Tibial nerve (tissue), 4 donors: ENCODE measurements at regions not wholly inside any gene's neighbourhood (a gene's known extent, or its start where the extent isn't known, plus 50 kb on each side); places are given as distances from the start of the nearest gene placed in this dataset.

ENCODE experiments used
- DNase-seq, 2 donors: peaks; one replicate each; pipeline ENCODE4 v3.0.0-alpha.2; 2019; ENCODE audit warnings: low spot score in 2 of 2
- H3K27ac ChIP-seq, 4 donors: fragments of 200-600 bp; sonication (generic) in 3 of 4; one replicate each; pipeline ENCODE4 v1.5.1; 2017 to 2019; ENCODE audit warnings: mild to moderate bottlenecking in 1 of 4
- H3K27me3 ChIP-seq, 2 donors: fragments of 200-600 bp; sonication (generic) in 1 of 2; one replicate each; pipeline versions ENCODE4 v1.5.1 to v1.6.0; 2017 to 2019
- H3K36me3 ChIP-seq, 3 donors: fragments of 200-600 bp; sonication (generic); one replicate each; pipeline ENCODE4 v1.5.1; 2018 to 2019
- H3K4me1 ChIP-seq, 4 donors: fragments of 200-600 bp; sonication (generic) in 3 of 4; one replicate each; pipeline ENCODE4 v1.5.1; 2017 to 2019
- H3K4me3 ChIP-seq, 4 donors: fragments of 200-600 bp; sonication (generic) in 3 of 4; one replicate each; pipeline ENCODE4 v1.5.1; 2017 to 2019; ENCODE audit warnings: mild to moderate bottlenecking in 1 of 4, moderate library complexity in 1 of 4
- H3K9me3 ChIP-seq, 4 donors: fragments of 200-600 bp; sonication (generic) in 3 of 4; one replicate each; pipeline ENCODE4 v1.5.1; 2017 to 2019
- EP300 ChIP-seq, 2 donors: sonication (generic); formaldehyde crosslinking; IDR thresholded peaks; one replicate each; pipeline ENCODE4 v1.6.1; 2017; ENCODE audit warnings: antibody characterized with exemption in 2 of 2, mild to moderate bottlenecking in 1 of 2
- POLR2A ChIP-seq, 2 donors: fragments of 450-650 bp; IDR thresholded peaks; one replicate each; pipeline ENCODE4 v1.6.1; 2017; ENCODE audit warnings: antibody characterized with exemption in 2 of 2, mild to moderate bottlenecking in 2 of 2, moderate library complexity in 2 of 2
- WGBS, 2 donors: methylation state at CpG; one replicate each; pipeline ENCODE4 v1.1.5; 2018; 5-methylcytosine and 5-hydroxymethylcytosine counted together
- TF ChIP-seq, protein P1 (sequence below), 5 experiments: fragments of 200-600 bp in 3 of 5; fragments of 450-650 bp in 2 of 5; sonication (generic) in 3 of 5; IDR thresholded peaks; one replicate each; pipeline ENCODE4 v1.5.1; 2016 to 2019; ENCODE audit warnings: antibody characterized with exemption in 5 of 5, mild to moderate bottlenecking in 3 of 5, moderate library complexity in 2 of 5

DNA sequence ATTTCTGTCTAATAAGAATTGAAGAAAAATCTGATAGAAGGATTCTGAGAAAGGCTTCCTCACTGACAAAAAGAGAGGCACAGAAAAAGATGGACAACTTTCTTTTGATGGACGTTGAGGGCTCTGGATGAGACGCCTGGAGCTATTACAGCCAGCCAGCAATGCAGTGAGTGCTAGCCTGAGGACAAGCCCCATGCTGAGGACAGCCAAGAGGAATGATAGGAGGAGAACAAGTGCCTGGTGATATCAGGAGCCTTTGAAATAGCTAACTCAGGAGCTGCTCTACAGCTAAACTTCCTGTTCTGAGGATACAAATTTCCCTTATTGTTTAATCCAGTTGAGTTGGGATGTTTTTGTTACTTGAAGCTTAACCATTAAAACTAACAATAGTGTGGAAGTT, 212.3 kb downstream of the COG6 start:
- H3K9me3 ChIP-seq = peaks cover 0 to 5% (median 0%) of the 10 kb centered on the region in 4 donors
- no peaks in the 10 kb centered on the region for H3K4me1 ChIP-seq
- no peak overlapping the region for H3K27ac ChIP-seq
- H3K27me3 ChIP-seq = no peaks in the 10 kb centered on the region
- TF ChIP-seq EP300 (IDR thresholded peaks at IDR 0.05) = no peak
- TF ChIP-seq POLR2A (IDR thresholded peaks at IDR 0.05) = no peak
- TF ChIP-seq, protein P1, sequence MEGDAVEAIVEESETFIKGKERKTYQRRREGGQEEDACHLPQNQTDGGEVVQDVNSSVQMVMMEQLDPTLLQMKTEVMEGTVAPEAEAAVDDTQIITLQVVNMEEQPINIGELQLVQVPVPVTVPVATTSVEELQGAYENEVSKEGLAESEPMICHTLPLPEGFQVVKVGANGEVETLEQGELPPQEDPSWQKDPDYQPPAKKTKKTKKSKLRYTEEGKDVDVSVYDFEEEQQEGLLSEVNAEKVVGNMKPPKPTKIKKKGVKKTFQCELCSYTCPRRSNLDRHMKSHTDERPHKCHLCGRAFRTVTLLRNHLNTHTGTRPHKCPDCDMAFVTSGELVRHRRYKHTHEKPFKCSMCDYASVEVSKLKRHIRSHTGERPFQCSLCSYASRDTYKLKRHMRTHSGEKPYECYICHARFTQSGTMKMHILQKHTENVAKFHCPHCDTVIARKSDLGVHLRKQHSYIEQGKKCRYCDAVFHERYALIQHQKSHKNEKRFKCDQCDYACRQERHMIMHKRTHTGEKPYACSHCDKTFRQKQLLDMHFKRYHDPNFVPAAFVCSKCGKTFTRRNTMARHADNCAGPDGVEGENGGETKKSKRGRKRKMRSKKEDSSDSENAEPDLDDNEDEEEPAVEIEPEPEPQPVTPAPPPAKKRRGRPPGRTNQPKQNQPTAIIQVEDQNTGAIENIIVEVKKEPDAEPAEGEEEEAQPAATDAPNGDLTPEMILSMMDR (IDR thresholded peaks at IDR 0.05) = no peak
- 65 to 81% methylated on average over 2 of the region's 2 CpGs for WGBS, 2 donors
- DNase-seq = no peak
- no peaks in the 10 kb centered on the region for H3K36me3 ChIP-seq
- no peak overlapping the region for H3K4me3 ChIP-seq

DNA sequence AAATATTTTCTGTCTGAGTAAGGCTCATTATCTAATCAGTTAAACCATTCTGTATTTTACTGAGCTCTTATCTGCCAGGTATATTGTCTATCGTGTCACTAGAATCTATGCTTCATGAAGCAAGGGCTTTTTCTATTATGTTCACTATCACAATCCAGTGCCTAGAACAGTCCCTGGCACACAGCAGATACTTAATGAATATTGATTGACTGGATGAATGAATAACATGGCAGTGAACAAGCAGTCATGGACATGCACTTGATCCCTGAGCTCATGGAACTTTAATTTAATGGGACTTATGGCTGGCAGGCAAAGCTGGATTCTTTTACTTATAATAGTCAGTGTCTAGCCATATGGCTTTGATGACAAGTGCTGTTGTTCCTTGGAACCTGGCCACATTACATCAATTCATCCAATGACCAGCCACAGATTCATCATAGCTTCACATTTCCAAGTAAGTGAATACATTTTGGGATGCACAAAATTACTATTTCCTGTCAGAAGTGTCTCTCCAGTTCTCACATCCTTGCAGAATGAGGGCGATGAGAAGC, 214.8 kb downstream of the COG6 start:
- no peak overlapping the region for H3K27ac ChIP-seq
- TF ChIP-seq EP300 (IDR thresholded peaks at IDR 0.05) (no peak), POLR2A (IDR thresholded peaks at IDR 0.05) (no peak)
- TF ChIP-seq, protein P1 (IDR thresholded peaks at IDR 0.05) = no peak
- 95 to 100% methylated on average over 2 of the region's 2 CpGs for WGBS, 2 donors
- H3K4me3 ChIP-seq = no peak overlapping the region
- H3K27me3 ChIP-seq = no peaks in the 10 kb centered on the region
- H3K4me1 ChIP-seq = peaks cover 0 to 7% (median 2%) of the 10 kb centered on the region in 4 donors
- no peak for DNase-seq
- no peaks in the 10 kb centered on the region for H3K36me3 ChIP-seq
- peaks cover 0 to 5% (median 0%) of the 10 kb centered on the region in 4 donors for H3K9me3 ChIP-seq

DNA sequence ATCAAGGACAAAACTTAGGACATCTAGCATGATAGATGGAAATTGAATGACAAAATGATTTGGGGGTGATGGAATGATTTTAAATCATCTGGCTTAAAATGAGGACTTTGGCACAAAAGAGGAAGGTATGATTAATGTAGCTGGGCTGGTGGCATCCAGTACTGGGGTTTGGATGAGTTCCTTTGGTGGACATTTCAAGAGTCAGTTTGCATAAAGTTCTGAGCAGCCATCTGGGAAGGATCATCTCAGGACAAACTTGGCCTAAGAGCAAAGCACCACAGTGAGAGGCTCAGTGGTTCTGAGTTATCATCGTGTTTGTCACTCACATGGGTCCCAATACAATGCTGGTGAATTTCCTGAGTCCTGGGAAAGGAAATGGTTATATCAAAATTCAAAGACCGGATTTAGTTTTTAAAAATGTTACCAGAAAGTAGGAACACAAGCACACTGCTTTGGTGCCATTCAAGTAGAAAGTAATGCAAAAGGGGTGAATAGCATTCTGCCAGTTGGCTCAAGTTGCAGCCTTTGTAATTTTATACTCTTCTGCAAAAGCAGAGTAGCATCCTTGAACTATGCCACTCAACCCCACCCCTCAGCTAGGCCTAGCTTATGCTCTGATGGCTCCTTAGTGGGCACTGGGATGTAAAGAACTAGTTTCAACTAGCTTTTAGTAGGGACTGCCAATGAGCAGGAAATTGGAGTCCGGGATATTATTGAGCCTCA, 219.0 kb downstream of the COG6 start:
- H3K4me3 ChIP-seq = no peak overlapping the region
- TF ChIP-seq, protein P1 (IDR thresholded peaks at IDR 0.05) = no peak
- no peak for TF ChIP-seq EP300 (IDR thresholded peaks at IDR 0.05)
- no peak for TF ChIP-seq POLR2A (IDR thresholded peaks at IDR 0.05)
- peak overlapping the region in 1 of 4 donors; percentile 72 for H3K27ac ChIP-seq
- H3K4me1 ChIP-seq = peaks cover 0 to 23% (median 6%) of the 10 kb centered on the region in 4 donors
- no peaks in the 10 kb centered on the region for H3K27me3 ChIP-seq
- peaks cover 0 to 5% (median 0%) of the 10 kb centered on the region in 4 donors for H3K9me3 ChIP-seq
- H3K36me3 ChIP-seq = no peaks in the 10 kb centered on the region
- no peak for DNase-seq
- 73 to 80% methylated on average over 3 of the region's 3 CpGs for WGBS, 2 donors

DNA sequence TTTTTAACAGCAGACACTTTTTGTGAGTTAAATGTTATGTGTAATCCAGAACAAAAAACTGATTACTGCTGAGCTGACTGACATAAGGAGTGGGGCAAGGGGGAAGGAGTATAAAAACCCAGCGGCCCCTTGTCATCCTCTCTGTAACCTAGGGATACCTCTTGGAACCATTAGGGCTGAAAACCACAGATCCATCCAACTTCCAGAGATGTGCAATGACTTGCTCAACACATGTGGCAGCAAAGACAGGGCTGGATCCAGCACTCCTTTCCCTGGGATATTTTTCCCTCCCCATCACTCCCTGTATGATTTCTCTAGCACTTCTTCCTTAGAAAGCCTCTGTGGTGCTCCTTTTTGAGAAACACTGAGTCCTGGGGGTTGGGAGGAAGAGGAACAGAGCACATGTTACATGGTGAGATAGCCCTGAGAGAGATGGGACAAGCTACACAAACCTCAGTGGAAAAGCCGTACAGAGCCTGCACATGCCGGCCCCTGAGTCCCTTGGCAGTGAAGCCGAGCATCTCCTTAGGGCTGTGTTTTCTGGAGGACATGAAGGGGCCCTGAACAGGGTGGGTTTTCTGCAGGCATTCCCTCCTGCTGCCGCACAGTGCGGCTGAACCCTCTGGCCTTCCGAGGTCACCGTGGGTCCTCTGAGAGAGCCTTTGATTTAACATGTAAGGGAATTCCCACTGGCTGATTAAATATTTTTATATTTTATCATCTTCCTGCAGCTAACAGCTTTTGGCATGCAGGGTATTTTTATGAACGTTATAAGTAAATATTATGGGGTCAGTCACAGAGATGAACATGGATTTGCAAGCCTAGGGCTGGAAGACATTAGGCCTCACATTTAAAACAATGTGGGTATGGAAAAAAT, 219.9 kb downstream of the COG6 start:
- TF ChIP-seq EP300 (IDR thresholded peaks at IDR 0.05) = no peak
- no peak for TF ChIP-seq POLR2A (IDR thresholded peaks at IDR 0.05)
- TF ChIP-seq, protein P1 (IDR thresholded peaks at IDR 0.05) = no peak

More for the DNA sequence above, 219.9 kb downstream of the COG6 start:
- no peak overlapping the region for H3K4me3 ChIP-seq
- peaks cover 0 to 23% (median 6%) of the 10 kb centered on the region in 4 donors for H3K4me1 ChIP-seq
- H3K9me3 ChIP-seq = peaks cover 0 to 5% (median 0%) of the 10 kb centered on the region in 4 donors
- H3K27me3 ChIP-seq = no peaks in the 10 kb centered on the region
- H3K27ac ChIP-seq = peak overlapping the region in 1 of 4 donors; percentile 72
- DNase-seq = no peak
- no peaks in the 10 kb centered on the region for H3K36me3 ChIP-seq
- WGBS, 2 donors = 32 to 33% methylated on average over 9 of the region's 9 CpGs
